ENCODE measurements at regions not wholly inside any gene's neighbourhood (a gene's known extent, or its start where the extent isn't known, plus 50 kb on each side); places are given as distances from the start of the nearest gene placed in this dataset.

GRCh38 chr6:9412951-9413559 is 977.7 kb upstream of the SLC35B3 start:
- intact Hi-C loops (cut with DNase I) = no loop called here
- Histone ChIP-seq H3K27ac (no peak overlapping the region), H3K9me3 (no peaks in the 10 kb centered on the region), H3K27me3 (no peaks in the 10 kb centered on the region), H3K36me3 (no peaks in the 10 kb centered on the region), H3K4me1 (no peaks in the 10 kb centered on the region), H3K4me3 (replicated peaks in 1 of 3) (no peak overlapping the region)
- TF ChIP-seq, protein P1, sequence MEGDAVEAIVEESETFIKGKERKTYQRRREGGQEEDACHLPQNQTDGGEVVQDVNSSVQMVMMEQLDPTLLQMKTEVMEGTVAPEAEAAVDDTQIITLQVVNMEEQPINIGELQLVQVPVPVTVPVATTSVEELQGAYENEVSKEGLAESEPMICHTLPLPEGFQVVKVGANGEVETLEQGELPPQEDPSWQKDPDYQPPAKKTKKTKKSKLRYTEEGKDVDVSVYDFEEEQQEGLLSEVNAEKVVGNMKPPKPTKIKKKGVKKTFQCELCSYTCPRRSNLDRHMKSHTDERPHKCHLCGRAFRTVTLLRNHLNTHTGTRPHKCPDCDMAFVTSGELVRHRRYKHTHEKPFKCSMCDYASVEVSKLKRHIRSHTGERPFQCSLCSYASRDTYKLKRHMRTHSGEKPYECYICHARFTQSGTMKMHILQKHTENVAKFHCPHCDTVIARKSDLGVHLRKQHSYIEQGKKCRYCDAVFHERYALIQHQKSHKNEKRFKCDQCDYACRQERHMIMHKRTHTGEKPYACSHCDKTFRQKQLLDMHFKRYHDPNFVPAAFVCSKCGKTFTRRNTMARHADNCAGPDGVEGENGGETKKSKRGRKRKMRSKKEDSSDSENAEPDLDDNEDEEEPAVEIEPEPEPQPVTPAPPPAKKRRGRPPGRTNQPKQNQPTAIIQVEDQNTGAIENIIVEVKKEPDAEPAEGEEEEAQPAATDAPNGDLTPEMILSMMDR (IDR thresholded peaks at IDR 0.05) = peak in 5 of 6 experiments; percentile 18 to 55 (median 36)
- TF ChIP-seq POLR2A (IDR thresholded peaks at IDR 0.05) = no peak
- WGBS, 2 donors = 29 to 31% methylated on average over 5 of the region's 5 CpGs
- DNase-seq = peak; percentile 25 to 44

- Histone ChIP-seq H3K27me3 (no peaks in the 10 kb centered on the region), H3K36me3 (no peaks in the 10 kb centered on the region), H3K4me1 (no peaks in the 10 kb centered on the region), H3K4me3 (replicated peaks in 1 of 3) (no peak overlapping the region), H3K9me3 (no peaks in the 10 kb centered on the region), H3K27ac (no peak overlapping the region)
- 76 to 77% methylated on average over 2 of the region's 2 CpGs for WGBS, 2 donors
- no peak for TF ChIP-seq POLR2A (IDR thresholded peaks at IDR 0.05)
- TF ChIP-seq, protein P1 (IDR thresholded peaks at IDR 0.05) = no peak
- intact Hi-C loops (cut with DNase I) = no loop called here
- DNase-seq = no peak
Measured at GRCh38 chr6:9409126-9409525, 973.8 kb upstream of the SLC35B3 start.

DNA sequence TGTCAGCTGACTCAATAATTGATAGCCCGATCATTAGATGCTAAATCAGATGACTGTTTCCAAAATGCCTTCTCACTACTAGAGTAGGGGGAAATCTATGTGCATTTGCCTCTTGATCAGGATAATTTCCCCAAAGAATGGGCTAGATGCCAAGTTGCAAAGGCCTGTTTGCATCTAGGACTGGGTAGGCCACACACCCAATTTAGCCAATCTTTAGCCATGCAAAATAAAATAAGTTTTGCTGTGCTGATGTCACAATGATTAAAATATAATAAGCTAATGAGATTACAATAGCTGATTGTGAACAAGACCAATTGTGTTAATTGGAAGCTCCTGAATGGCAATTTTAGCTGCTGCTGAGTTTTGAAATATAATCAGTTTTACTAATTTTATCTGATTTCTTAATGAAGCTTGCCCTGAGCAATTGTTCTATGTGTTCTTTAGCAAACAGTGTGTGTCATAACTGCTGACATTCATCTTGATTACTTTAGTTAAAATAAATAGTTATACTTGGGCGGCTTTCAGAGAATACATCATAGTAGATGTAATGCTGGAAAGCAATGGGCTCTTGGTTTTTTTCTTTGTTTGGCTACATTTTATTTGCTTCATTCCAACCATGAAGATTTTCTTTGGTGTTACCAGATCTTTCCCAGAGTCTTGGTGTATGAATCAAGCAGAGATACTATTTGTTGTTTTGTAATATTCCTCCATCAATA is 973.2 kb upstream of the SLC35B3 start:
- intact Hi-C loops (cut with DNase I) = no loop called here
- no peaks in the 10 kb centered on the region for H3K36me3 ChIP-seq
- no peaks in the 10 kb centered on the region for H3K4me1 ChIP-seq
- H3K27ac ChIP-seq = no peak overlapping the region
- TF ChIP-seq, protein P1 (IDR thresholded peaks at IDR 0.05) = no peak
- no peak for TF ChIP-seq POLR2A (IDR thresholded peaks at IDR 0.05)
- H3K9me3 ChIP-seq = no peaks in the 10 kb centered on the region
- H3K4me3 ChIP-seq (replicated peaks in 1 of 3) = no peak overlapping the region
- DNase-seq = no peak
- H3K27me3 ChIP-seq = no peaks in the 10 kb centered on the region
- 91 to 99% methylated on average over 2 of the region's 2 CpGs for WGBS, 2 donors

GRCh38 chr6:9405825-9406224 is 970.5 kb upstream of the SLC35B3 start:
- H3K27me3 ChIP-seq = no peaks in the 10 kb centered on the region
- no peak overlapping the region for H3K27ac ChIP-seq
- no peaks in the 10 kb centered on the region for H3K36me3 ChIP-seq
- no peak for DNase-seq
- H3K4me3 ChIP-seq (replicated peaks in 1 of 3) = no peak overlapping the region
- WGBS, 2 donors = 70 to 75% methylated on average over 7 of the region's 7 CpGs
- intact Hi-C loops (cut with DNase I) = no loop called here
- no peak for TF ChIP-seq POLR2A (IDR thresholded peaks at IDR 0.05)
- TF ChIP-seq, protein P1 (IDR thresholded peaks at IDR 0.05) = no peak
- H3K9me3 ChIP-seq = no peaks in the 10 kb centered on the region
- no peaks in the 10 kb centered on the region for H3K4me1 ChIP-seq

- H3K27ac ChIP-seq = no peak overlapping the region
- H3K27me3 ChIP-seq = no peaks in the 10 kb centered on the region
- H3K4me3 ChIP-seq (replicated peaks in 1 of 3) = no peak overlapping the region
- no peaks in the 10 kb centered on the region for H3K4me1 ChIP-seq
- TF ChIP-seq, protein P1 (IDR thresholded peaks at IDR 0.05) = no peak
- TF ChIP-seq POLR2A (IDR thresholded peaks at IDR 0.05) = no peak
- intact Hi-C loops (cut with DNase I) = no loop called here
- H3K36me3 ChIP-seq = no peaks in the 10 kb centered on the region
- H3K9me3 ChIP-seq = no peaks in the 10 kb centered on the region
- DNase-seq = no peak
- 86 to 88% methylated on average over 6 of the region's 6 CpGs for WGBS, 2 donors
Measured at GRCh38 chr6:9405369-9405768, 970.0 kb upstream of the SLC35B3 start.
